T1000 (cell line): ENCODE measurements at regions not wholly inside any gene's neighbourhood (a gene's known extent, or its start where the extent isn't known, plus 50 kb on each side); places are given as distances from the start of the nearest gene placed in this dataset.

Experiments used
- DNase-seq: peaks from one replicate; lab custom pipeline; 2025; ENCODE audit warnings: mixed read lengths; lab: John Stamatoyannopoulos, UW

DNA sequence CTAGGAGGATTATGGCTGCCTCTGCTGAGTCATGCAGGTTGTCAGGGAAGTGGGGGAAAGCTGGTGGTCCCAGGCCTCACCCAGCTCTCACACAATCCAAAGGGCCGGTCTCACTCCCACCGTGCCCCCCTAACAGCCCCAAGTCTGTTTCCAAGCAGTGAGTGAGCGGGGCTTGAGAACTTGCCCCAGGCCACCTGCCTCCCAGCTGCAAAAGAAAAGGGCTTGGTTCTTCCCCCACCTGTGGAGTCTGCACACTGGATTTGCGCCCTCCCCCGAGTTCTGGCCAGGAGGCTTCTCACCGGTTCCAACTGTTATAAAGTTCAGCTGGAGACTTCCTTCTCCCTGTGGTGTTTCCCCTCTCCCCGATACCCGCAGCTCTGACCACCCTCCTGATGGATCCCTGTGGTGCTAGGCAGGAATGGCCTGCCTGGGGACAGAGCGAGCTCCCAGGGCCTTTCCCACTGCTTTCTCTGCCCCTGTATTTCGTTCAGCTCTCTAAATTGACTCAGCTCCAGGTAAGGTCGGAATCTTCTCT, 222.3 kb downstream of the BARHL2 start:
- DNase-seq: no peak

DNA sequence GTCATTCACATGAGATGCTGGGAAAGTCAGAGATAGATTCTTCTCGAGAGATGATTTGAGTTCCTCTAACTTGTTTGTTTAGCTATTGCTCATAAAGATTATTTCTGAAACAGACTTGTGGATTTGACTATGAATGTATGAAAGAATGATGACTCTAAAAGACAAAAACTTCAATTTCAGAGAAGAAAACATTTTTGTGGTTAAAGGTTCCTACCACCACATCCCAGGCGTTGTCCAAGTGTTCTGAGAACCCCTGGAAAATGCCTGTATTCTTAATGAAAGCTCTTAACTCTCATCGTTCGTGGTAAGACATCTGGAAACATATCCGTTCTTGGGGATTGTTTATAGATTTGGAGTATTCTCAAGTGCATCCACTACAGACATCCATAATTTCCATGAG, 228.7 kb downstream of the BARHL2 start:
- no peak for DNase-seq

DNA sequence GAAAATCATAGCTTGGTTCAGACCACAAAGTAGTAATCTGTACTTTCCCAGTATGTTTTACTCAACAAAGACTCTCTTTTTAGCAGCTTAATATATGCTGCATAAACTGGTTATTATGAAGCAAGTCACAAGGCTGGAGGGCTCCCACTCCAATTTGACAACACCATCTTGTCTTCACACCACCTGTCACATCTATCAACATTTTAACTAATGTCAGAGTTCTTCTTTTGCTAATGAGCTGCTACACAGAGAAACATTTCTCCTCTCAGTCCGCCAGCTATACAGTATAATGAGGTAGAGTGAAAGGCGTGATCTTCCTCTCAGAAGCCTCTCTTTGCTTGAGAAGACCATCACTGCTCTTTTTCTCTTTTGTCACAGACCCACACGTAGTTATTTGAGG, 230.1 kb downstream of the BARHL2 start:
- no peak for DNase-seq

DNA sequence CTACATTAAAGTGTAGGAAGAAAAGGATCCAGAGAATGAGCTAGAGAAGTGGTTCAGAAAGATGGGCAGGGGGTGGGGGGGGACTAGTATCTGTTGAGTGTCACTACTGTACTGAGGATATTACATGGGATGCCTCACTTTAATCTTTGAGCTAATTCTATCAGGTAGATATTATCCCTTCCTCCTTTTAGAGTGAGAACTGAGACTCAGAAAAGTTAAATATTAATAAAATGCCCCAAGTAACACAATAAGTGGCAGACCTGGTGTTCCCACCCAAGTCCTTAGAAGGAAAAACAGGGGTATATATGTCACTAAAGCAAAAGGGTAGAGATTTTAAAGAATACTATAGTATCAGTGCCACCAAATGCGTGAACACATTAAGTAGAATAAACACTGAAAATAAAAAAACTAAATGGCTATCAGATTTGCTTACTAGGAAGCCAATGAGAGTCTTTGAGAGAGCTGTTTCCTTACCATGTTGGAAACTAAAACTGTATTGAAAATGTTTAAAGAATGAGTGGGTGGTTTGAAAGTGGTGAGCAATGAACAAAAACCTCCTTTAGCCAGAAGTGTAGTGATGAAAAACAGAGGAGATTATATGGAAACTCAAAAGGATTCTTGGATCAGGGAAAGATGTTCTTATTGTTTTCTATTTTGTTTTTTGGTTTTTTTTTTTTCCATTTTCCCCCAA, 230.8 kb downstream of the BARHL2 start:
- no peak for DNase-seq

DNA sequence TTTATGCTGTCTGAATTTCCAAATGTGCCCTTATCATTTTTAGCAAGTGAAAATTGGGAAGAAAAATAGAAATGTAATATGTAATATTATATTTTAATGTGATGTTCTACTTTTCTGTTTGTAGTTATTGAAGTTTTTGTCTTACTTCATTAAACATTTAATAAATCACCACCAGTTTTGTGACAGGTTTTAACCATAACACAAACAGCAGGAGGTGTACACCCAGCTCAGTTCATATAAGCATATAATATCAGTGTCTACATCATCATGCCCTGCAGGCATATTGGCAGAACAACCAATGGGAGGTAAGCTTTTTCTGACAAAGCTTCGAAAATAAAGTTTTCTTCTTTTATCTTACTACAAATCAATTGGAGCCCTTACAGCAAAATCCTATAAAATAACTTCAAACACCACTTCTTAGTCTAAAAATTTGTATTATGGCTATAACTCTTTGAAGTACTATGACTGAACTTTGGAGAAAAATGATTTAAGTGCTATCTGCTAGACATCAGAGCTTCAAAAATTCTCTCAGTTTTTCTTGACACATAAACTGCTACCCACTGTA, 236.7 kb downstream of the BARHL2 start:
- no peak for DNase-seq

DNA sequence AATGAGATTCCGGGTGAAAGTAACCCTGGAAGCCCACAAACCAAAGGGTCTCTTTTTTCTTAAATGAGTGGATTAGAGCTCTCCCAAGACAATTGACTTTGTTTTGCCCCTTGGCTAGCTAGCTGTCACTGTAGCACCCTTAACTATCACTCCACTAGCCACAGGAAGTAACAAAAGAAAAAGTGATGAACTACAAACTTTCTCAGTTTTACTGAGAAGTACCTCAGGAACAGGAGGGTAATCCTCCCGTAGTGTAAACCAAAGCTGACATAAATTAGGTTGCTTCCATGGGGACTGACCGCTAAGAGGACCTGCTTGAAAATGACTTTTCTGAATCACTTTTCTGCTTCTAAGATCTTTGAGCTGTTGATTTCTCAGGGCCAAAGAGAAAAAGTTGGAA, 240.1 kb downstream of the BARHL2 start:
- no peak for DNase-seq

DNA sequence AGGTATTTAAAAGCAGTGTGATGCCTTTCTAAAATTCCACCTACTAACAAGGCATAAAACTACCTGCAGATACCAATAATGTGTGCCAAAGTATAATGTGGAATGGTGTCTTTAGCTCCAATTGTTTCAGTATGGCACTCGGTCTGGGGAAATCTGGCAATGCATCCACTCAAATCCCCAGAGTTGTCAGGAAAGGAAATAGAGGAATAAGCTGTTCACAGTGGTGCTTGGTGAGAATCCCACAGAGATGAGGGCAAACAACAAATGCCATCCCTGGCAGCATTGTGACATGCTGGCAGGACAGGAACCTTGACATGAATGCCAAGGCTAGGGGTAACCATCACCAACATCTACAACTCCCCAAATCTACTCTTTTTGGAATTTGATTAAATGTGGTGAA, 240.7 kb downstream of the BARHL2 start:
- no peak for DNase-seq

DNA sequence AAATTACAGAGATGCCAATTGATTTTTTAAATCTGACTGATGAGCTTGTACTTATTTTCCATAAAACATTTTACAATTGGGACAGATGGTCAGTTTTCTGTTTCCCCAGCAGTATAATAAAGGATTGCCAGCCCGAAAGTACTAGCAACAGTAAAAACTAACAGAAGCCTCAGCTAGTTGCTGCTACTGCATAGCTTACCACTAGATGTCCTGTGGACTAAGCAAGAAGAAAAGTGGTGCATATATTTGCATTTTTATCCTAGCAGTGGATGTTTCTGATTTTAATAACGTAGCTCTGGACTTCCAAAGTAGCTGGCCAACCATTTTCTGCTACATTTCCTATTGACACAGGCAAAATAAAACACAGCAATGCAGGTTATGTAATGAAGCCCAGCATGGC, 241.5 kb downstream of the BARHL2 start:
- DNase-seq: no peak

DNA sequence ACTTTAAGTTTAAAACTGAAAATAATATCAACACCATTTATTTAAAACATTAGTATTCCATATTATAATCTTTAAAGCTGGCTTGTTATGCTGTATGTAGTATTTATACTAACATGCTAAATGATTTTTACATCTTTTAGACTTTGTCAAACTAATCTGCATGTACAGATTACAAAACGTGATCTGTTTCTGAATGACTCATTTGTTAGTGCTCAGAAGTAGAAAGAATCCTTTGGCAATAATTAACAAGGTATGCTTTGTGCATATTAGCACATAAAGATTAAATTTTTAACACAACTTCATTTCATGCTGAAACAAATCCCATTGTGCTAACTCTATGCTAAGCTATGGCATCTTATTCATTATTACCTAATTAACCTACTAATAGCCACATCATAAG, 242.4 kb downstream of the BARHL2 start:
- no peak for DNase-seq

DNA sequence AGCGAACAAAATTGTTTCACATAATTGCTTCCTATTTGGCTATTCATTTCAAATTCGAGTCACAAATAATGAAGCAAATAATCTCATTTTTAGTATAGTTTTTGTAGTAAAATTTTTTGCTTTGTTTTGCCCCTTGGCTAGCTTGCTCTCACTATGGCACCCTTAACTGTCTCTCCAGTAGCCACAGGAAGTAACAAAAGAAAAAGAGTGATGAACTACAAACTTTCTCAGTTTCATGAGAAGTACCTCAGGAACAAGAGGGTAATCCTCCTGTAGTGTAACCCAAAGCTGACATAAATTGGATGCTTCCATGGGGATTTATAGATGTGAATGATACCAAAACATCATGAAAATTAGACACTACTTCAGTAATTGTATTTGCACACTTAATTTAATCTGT, 242.9 kb downstream of the BARHL2 start:
- no peak for DNase-seq

DNA sequence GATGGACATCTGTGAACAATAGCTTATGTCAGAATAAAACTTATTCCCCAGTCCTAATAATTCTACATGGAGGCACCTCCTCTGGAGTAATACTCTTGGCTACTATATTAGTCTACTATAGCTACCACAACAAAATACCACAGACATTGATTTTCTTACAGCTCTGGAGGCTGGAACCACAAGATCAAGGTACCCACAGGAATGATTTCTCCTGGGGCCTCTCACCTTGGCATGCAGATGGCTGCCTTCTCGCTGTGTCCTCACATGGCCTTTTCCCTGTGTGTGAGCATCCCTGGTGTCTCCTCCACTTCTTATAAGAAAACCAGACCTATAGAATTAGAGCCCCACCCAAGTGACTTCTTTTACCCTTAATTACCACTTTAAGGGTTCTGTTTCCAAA, 244.3 kb downstream of the BARHL2 start:
- DNase-seq: no peak

DNA sequence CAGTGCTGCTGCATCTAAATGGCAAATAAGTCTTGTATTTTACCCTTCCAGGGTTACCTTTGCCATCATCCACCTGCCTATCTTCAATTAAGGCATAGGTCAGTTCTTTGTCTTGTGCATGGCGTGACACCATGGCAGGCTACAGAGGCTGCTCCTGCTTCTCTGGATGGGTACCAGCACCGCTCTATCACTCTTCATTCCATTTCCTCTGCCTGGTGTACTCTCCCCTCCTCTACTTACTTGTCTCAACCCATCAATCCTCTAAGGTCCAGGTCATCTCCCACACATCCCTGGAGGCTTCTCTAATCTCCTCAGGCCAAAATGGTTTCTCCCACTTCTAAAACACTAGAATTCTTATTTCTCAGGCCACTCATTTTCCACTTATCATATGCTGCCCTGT, 257.5 kb downstream of the BARHL2 start:
- DNase-seq: no peak

DNA sequence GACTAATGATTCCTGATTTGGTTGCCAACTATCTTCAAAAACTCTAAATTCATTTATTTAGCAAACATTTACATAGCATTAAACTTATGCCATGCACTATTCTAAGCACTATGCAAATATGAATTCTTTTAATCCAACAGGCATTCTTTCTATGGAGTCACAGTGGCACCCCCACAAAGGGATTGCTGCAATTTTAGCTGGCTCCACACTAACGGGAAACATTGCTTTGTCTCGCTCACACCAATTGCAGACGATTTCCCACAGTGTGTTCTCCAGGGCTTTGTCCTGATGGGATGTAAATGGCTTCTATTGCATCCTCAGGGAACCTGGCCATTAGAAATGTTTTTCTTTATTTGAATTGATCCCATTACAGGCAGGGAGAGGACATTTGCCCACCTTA, 259.1 kb downstream of the BARHL2 start:
- no peak for DNase-seq

DNA sequence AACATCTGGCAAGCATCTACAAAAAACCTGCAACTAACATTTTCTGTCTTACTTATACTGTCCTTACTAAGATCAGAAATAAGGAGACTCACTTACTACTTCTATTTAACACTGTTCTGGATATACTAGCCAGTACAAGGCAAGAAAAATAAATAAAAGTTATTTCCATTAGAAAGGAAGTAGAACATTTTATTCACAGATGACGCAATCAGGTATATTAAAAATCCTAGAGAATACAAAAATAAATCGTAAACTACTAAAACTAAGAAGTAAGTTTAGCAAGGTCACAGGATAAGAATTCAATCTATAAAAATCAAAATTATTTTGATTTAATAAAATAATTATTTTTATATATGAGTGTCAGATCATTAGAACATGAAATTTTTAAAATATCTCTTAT, 264.6 kb downstream of the BARHL2 start:
- DNase-seq: no peak

DNA sequence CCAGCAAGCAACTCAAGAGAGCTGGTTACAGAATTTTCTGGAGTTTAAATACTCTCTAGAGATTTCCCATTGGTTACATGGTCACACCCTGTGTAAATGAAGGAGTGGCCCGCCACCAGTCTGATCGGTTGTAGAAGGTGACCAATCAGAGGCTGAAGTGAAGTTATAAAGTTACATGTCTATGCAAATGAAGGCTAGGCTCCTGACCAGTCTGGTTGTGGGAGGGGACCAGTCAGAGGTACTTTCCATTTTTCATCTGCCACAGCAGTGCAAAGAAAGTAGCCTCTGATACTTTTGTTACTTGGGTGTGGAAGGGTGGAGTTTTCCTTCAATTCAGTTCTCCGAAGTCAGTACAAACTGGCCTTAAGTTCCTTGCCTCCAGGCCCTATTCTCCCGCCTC, 273.7 kb downstream of the BARHL2 start:
- no peak for DNase-seq

DNA sequence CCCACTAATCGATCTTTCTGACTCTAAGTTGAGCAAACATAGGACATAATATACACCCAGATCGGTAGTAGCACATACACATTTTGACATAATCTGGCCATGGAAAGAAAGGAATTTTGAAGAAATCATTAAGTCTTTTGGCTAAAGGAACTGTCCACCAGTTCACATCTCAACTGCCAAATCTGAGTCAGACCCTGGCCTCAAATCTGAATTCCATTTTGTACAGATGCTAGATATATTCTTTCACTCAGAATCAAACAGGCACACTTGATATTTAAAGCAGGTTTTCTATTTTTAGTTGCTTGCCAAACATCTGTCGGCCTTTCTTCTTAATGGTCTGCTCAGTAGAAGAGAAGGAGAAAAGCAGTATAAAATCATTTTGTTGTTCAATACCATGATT, 281.8 kb downstream of the BARHL2 start:
- no peak for DNase-seq

DNA sequence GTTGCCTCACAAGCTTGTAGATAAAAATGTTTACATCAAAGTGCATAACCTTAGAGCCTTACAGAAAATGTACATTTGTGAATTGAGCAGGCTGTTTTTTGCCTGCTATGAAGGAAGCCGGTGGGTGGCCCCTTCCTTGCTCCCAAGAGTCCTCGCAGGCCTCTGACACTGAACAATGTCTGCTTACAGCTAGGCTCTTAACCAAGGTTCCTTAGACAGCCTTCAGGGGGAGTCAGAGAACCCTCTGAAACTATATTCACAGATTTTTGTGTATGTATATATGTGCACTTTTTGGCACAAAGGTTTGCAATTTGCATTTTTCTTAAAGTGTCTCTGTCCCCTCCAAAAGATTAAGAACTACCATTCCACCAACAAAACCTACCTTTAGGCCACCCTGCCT, 282.6 kb downstream of the BARHL2 start:
- DNase-seq: no peak

DNA sequence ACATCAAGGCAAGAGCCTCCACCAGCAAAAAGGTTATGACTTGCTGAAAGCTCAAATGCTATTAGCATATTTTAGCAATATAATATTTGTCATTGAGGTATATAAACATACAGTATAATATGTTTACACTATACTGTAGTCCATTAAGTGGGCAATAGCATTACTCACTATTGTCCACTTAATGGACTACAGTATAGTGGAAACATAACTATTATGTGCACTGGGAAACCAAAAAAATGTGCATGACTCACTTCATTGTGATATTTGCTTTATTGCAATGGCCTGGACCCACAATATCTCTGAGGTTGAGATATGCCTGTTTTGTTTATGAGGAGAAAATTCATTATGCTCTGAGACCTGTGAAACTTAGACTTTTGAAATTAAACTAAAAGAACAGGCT, 300.0 kb downstream of the BARHL2 start:
- DNase-seq: no peak

DNA sequence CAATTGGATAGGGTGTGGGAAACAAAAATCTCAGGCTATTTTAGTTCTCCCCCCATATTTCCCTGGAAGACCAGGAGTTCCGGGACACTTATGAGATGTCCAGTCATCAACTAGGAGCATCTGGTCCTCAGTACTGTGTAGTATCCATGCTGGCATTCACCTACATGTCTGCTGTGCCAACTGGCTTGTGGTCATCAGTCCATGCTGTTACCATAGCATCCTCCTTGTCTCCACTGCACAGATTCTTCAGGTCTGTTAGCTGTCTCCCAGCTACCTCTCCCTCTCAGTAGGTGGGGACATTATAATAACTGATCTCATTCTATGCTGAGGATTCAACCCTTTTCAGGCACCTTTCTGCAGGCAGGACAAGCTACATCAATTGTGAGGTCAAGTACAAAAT, 302.9 kb downstream of the BARHL2 start:
- DNase-seq: no peak

DNA sequence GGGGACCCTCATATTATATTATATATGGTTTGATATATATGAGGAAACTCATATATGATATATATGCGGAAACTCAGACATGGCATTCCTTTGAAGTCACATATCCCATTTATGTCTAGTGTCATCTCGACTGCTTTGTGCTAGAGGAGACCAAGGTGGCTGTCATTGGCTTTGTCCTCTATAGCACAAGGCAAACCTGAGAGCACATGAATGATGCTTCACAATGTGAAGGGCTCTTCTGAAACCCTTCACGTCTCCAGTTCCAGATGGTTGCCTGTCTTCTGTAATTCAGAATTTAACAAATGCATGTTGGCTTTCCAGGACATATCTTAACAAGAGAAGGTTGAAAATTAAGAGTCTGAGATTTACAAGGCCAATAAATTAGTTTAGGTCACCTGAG, 303.6 kb downstream of the BARHL2 start:
- DNase-seq: no peak

DNA sequence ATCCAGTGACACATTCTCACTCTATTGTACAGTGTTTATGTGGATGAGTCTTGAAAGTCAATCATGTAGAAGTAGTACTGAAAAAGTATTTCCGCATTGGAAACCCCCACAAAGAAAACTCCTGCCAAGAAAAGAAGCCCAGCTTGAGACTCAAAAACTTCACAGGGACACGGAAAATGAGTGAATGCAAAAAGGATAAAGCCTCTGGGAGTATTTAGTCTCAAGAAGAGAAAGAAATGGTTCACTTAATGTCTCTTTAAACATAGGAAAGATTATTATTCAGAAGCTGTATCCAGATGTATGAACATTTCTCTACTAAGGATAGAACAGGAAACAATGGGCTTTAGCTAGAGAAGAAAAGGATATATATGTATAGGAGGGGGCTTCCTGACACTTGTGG, 304.5 kb downstream of the BARHL2 start:
- no peak for DNase-seq

DNA sequence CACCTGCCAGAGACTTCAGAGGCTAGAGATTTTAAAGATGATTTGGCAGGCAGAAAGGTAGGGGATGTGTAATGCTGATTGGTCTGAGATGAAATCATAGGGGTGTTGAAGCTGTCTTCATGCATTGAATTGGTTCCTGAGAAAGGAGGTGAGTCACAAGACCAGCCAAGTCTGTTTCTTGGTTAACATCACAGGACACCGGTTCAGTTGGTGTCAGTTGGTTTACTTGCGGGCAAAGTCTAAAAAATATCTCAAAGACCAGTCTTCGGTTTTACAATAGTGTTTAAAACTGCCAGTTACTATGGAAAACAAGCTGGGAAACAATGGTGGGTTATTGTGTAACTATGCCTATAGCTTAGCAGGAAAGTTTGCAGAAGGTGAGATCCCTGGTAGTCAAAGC, 305.9 kb downstream of the BARHL2 start:
- no peak for DNase-seq

DNA sequence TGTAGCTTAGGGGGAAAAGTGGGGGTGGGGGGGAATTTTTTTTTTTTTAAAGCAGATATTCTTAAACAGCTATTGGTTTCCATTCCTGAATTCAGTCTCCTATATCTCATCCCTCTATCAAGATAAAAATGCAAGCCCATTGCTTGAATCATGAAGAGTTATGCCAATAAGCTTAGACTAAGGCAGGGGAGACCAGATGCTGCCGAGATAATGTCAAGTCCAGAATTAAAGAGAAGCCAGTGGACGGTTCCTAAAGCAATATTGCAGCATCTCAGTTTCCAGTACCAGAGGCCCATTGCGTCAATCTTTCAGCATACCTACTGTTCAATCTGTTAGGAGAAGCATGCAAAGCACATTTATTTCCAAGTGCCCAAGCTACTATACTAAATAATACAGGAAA, 309.4 kb downstream of the BARHL2 start:
- DNase-seq: no peak

DNA sequence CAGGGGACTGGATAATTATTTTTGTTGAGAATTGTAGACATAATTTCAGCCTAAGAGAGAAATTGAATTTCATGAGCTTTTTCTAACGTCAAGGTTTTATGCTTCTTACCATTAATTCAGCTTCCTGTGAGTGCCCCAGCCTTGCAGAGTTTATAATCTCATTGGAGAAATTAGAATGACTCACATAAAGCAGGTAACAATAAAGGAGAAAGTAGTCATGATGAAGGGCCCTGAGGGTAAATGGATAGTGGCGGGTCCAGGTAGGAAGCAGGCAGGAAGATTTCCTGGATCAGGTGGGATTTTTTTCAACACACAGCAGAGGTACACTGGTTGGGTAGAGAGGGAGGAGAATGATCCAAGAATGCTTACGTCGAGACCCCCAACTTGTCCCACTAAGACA, 311.4 kb downstream of the BARHL2 start:
- no peak for DNase-seq
